Transverse colon (tissue), 4 donors: ENCODE measurements at regions not wholly inside any gene's neighbourhood (a gene's known extent, or its start where the extent isn't known, plus 50 kb on each side); places are given as distances from the start of the nearest gene placed in this dataset.

Source experiments
- DNase-seq: peaks from one replicate; pipeline ENCODE4 v3.0.0-alpha.2; 2019
- H3K27ac ChIP-seq, 4 donors: fragments of 200-600 bp; sonication (generic); 2 replicates each; pipeline ENCODE4 v1.5.1; 2016 to 2018; ENCODE audit warnings: inconsistent platforms in 4 of 4
- H3K27me3 ChIP-seq: fragments of 200-600 bp; sonication (generic); 2 replicates; pipeline ENCODE4 v1.5.1; 2017; ENCODE audit warnings: inconsistent platforms
- H3K36me3 ChIP-seq, 4 donors: fragments of 200-600 bp; sonication (generic); 2 replicates each; pipeline ENCODE4 v1.5.1; 2017 to 2019; ENCODE audit warnings: inconsistent platforms in 4 of 4
- H3K4me1 ChIP-seq, 4 donors: fragments of 200-600 bp; sonication (generic); 2 replicates each; pipeline ENCODE4 v1.5.1; 2017 to 2020; ENCODE audit warnings: inconsistent platforms in 4 of 4
- H3K4me3 ChIP-seq, 4 donors: fragments of 200-600 bp; sonication (generic); 1 replicate in 1 of 4; 2 replicates in 3 of 4; pipeline versions ENCODE4 v1.5.1 to v1.6.1; 2017 to 2019; ENCODE audit warnings: inconsistent platforms in 4 of 4
- H3K9me3 ChIP-seq, 2 donors: fragments of 200-600 bp; sonication (generic); 2 replicates each; pipeline ENCODE4 v1.5.1; 2017 to 2019; ENCODE audit warnings: inconsistent platforms in 2 of 2
- CTCF ChIP-seq, 5 experiments: fragments of 200-600 bp in 3 of 5; fragments of 450-650 bp in 2 of 5; sonication (generic) in 3 of 5; IDR thresholded peaks; 1 replicate in 2 of 5; 2 replicates in 3 of 5; pipeline ENCODE4 v1.5.1; 2016 to 2017; ENCODE audit warnings: antibody characterized with exemption in 5 of 5, inconsistent platforms in 3 of 5, mild to moderate bottlenecking in 2 of 5, moderate library complexity in 1 of 5
- EP300 ChIP-seq: sonication (generic); formaldehyde crosslinking; IDR thresholded peaks from one replicate; pipeline ENCODE4 v1.6.1; 2017; ENCODE audit warnings: antibody characterized with exemption, low read depth
- POLR2A ChIP-seq: fragments of 450-650 bp; IDR thresholded peaks from one replicate; pipeline ENCODE4 v1.6.1; 2016; ENCODE audit warnings: antibody characterized with exemption, mild to moderate bottlenecking, moderate library complexity
- POLR2AphosphoS5 ChIP-seq, 3 donors: sonication (generic); formaldehyde crosslinking; IDR thresholded peaks; one replicate each; pipeline ENCODE4 v1.6.1; 2016; ENCODE audit warnings: antibody characterized with exemption in 3 of 3
- WGBS, 2 donors: methylation state at CpG; one replicate each; pipeline ENCODE4 v1.1.5; 2018; ENCODE audit warnings: low coverage in 1 of 2; 5-methylcytosine and 5-hydroxymethylcytosine counted together
- in situ Hi-C, 4 donors: fragments of 200-750 bp; cut with MboI; loops; one replicate each; pipeline versions ENCODE4 v1.15.0 to v1.15.1; 2017; ENCODE audit warnings: low sequenced_read_pairs in 3 of 4, low pct_ligation_motif_present in 1 of 4, low pct_unique_long_range_greater_than_20kb in 1 of 4
- intact Hi-C: fragments of 100-400 bp; cut with DNase I; formaldehyde crosslinking; loops from one replicate; pipeline ENCODE4 v1.15.1; 2023; ENCODE audit warnings: low total_unique reads

GRCh38 chr3:144096016-144096415, 124.4 kb downstream of the DIPK2A start:
- Histone ChIP-seq H3K36me3 (no peaks in the 10 kb centered on the region), H3K27ac (no peak overlapping the region), H3K4me1 (no peaks in the 10 kb centered on the region), H3K27me3 (no peaks in the 10 kb centered on the region), H3K4me3 (no peak overlapping the region), H3K9me3 (no peaks in the 10 kb centered on the region)
- WGBS, 2 donors, result 88% methylated on average over 3 of the region's 3 CpGs
- in situ Hi-C loops (no loop called here), intact Hi-C loops (no loop called here)
- no peak for DNase-seq
- TF ChIP-seq POLR2A (no peak), POLR2AphosphoS5 (IDR thresholded peaks at IDR 0.05) (no peak), CTCF (IDR thresholded peaks at IDR 0.05) (no peak), EP300 (no peak)

GRCh38 chr3:144097163-144097562, 125.5 kb downstream of the DIPK2A start:
- no peak overlapping the region for H3K4me3 ChIP-seq
- intact Hi-C loops, result no loop called here
- in situ Hi-C loops, result no loop called here
- H3K27ac ChIP-seq, result no peak overlapping the region
- TF ChIP-seq POLR2A (no peak), EP300 (no peak), CTCF (IDR thresholded peaks at IDR 0.05) (no peak), POLR2AphosphoS5 (IDR thresholded peaks at IDR 0.05) (no peak)
- H3K4me1 ChIP-seq, result no peaks in the 10 kb centered on the region
- no peak for DNase-seq
- H3K27me3 ChIP-seq, result no peaks in the 10 kb centered on the region
- H3K36me3 ChIP-seq, result no peaks in the 10 kb centered on the region
- WGBS, 2 donors, result 73 to 100% methylated on average over 1 to 2 of the region's 2 CpGs
- no peaks in the 10 kb centered on the region for H3K9me3 ChIP-seq

- no peaks in the 10 kb centered on the region for H3K27me3 ChIP-seq
- TF ChIP-seq CTCF (IDR thresholded peaks at IDR 0.05) (no peak), POLR2A (no peak), EP300 (no peak), POLR2AphosphoS5 (IDR thresholded peaks at IDR 0.05) (no peak)
- intact Hi-C loops, result no loop called here
- H3K9me3 ChIP-seq, result no peaks in the 10 kb centered on the region
- no peak overlapping the region for H3K4me3 ChIP-seq
- H3K36me3 ChIP-seq, result no peaks in the 10 kb centered on the region
- H3K4me1 ChIP-seq, result no peaks in the 10 kb centered on the region
- WGBS, 2 donors, result 95% methylated on average over 7 of the region's 7 CpGs; no CpG with 5 or more reads in 1 of the 2 donors
- in situ Hi-C loops, result no loop called here
- no peak overlapping the region for H3K27ac ChIP-seq
- DNase-seq, result no peak
Measured at GRCh38 chr3:144098691-144099090, 127.1 kb downstream of the DIPK2A start.

- Histone ChIP-seq H3K9me3 (no peaks in the 10 kb centered on the region), H3K4me1 (no peaks in the 10 kb centered on the region), H3K27ac (no peak overlapping the region), H3K36me3 (no peaks in the 10 kb centered on the region), H3K4me3 (no peak overlapping the region), H3K27me3 (no peaks in the 10 kb centered on the region)
- TF ChIP-seq EP300 (no peak), POLR2AphosphoS5 (IDR thresholded peaks at IDR 0.05) (no peak), CTCF (IDR thresholded peaks at IDR 0.05) (no peak), POLR2A (no peak)
- DNase-seq, result no peak
- intact Hi-C loops (no loop called here), in situ Hi-C loops (no loop called here)
- WGBS, 2 donors, result 38 to 50% methylated on average over 1 of the region's 1 CpG
Measured at GRCh38 chr3:144102421-144102820, 130.8 kb downstream of the DIPK2A start.
